ENCODE measurements at regions not wholly inside any gene's neighbourhood (a gene's known extent, or its start where the extent isn't known, plus 50 kb on each side); places are given as distances from the start of the nearest gene placed in this dataset.

DNA sequence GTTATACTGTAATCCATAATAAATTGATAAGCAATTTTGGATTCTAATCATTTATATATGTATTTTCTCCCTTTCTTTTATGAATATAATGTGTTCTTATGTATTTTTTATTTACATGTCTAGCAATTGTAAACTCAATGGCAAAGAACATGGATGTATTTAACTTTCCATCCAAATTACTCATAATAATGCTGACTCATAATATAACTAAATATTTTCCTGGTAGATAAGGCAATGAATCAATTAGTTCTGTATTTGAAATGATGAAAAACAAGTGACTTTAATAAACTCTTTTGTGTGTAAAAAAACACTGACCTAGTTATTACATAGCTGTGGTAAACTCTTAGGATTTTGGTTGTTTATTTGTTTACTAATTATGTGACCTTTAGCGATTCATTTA, 211.2 kb downstream of the DTHD1 start:
- no peaks in the 10 kb centered on the region for H3K36me3 ChIP-seq (ENCODE audit: low read depth)
- no peak overlapping the region for H2AFZ ChIP-seq
- BruUV-seq (replicated peaks) = no TSS peak
- H3K4me1 ChIP-seq (replicated peaks; ENCODE audit: insufficient read depth) = no peaks in the 10 kb centered on the region
- H3F3A ChIP-seq (ENCODE audit: insufficient read depth, low read depth) = no peaks in the 10 kb centered on the region
- H3K9me2 ChIP-seq (ENCODE audit: insufficient read depth) = no peaks in the 10 kb centered on the region
- H3K79me2 ChIP-seq (ENCODE audit: low read depth) = no peaks in the 10 kb centered on the region
- CTCF ChIA-PET = no interaction called here
- H3K4me3 ChIP-seq = no peak overlapping the region
- no peaks in the 10 kb centered on the region for H3K9me3 ChIP-seq (ENCODE audit: insufficient read depth, low read depth)
- POLR2A ChIA-PET (ENCODE audit: unreplicated experiment) = no interaction called here
- TF ChIP-seq EZH2 (IDR thresholded peaks at IDR 0.05; ENCODE audit: low read depth) = no peak
- TF ChIP-seq, protein P1, sequence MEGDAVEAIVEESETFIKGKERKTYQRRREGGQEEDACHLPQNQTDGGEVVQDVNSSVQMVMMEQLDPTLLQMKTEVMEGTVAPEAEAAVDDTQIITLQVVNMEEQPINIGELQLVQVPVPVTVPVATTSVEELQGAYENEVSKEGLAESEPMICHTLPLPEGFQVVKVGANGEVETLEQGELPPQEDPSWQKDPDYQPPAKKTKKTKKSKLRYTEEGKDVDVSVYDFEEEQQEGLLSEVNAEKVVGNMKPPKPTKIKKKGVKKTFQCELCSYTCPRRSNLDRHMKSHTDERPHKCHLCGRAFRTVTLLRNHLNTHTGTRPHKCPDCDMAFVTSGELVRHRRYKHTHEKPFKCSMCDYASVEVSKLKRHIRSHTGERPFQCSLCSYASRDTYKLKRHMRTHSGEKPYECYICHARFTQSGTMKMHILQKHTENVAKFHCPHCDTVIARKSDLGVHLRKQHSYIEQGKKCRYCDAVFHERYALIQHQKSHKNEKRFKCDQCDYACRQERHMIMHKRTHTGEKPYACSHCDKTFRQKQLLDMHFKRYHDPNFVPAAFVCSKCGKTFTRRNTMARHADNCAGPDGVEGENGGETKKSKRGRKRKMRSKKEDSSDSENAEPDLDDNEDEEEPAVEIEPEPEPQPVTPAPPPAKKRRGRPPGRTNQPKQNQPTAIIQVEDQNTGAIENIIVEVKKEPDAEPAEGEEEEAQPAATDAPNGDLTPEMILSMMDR (conservative IDR thresholded peaks at IDR 0.05) = no peak
- DNase-seq = no peak
- H3K27ac ChIP-seq = no peak overlapping the region
- no peaks in the 10 kb centered on the region for H3K27me3 ChIP-seq (ENCODE audit: insufficient read depth, low read depth)
- H4K20me1 ChIP-seq (ENCODE audit: insufficient read depth) = no peaks in the 10 kb centered on the region
- no peak overlapping the region for H3K4me2 ChIP-seq
- intact Hi-C loops (cut with micrococcal nuclease; ENCODE audit: unreplicated experiment) = no loop called here

DNA sequence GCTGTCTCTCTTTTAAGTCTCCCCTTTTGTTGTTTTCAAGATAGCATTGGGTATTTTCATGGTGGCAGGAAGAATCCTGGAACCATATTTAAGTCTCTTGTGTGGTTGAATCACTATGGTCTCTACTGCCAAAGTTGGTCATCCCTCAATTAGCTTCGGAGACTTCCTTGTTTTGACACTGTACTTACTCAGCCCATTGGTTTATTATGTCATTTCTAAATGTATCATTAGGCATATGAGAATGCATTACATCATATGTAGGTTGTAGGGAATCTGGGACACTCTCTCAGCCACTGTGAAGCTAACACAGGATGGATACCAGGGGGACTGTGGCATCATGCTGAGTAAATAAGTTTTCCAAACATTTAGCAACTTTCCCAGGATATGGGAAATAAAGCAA, 211.8 kb downstream of the DTHD1 start:
- intact Hi-C loops (cut with micrococcal nuclease; ENCODE audit: unreplicated experiment) = no loop called here
- Histone ChIP-seq H3F3A (ENCODE audit: insufficient read depth, low read depth) (no peaks in the 10 kb centered on the region), H3K4me3 (no peak overlapping the region), H2AFZ (no peak overlapping the region), H3K9me2 (ENCODE audit: insufficient read depth) (no peaks in the 10 kb centered on the region), H3K36me3 (ENCODE audit: low read depth) (no peaks in the 10 kb centered on the region), H3K4me1 (replicated peaks; ENCODE audit: insufficient read depth) (no peaks in the 10 kb centered on the region), H4K20me1 (ENCODE audit: insufficient read depth) (no peaks in the 10 kb centered on the region), H3K27ac (no peak overlapping the region), H3K79me2 (ENCODE audit: low read depth) (no peaks in the 10 kb centered on the region), H3K4me2 (no peak overlapping the region), H3K27me3 (ENCODE audit: insufficient read depth, low read depth) (no peaks in the 10 kb centered on the region), H3K9me3 (ENCODE audit: insufficient read depth, low read depth) (no peaks in the 10 kb centered on the region)
- TF ChIP-seq, protein P1 (conservative IDR thresholded peaks at IDR 0.05) = no peak
- TF ChIP-seq EZH2 (IDR thresholded peaks at IDR 0.05; ENCODE audit: low read depth) = no peak
- no TSS peak for BruUV-seq (replicated peaks)
- POLR2A ChIA-PET (ENCODE audit: unreplicated experiment) = no interaction called here
- DNase-seq = no peak
- CTCF ChIA-PET = no interaction called here

DNA sequence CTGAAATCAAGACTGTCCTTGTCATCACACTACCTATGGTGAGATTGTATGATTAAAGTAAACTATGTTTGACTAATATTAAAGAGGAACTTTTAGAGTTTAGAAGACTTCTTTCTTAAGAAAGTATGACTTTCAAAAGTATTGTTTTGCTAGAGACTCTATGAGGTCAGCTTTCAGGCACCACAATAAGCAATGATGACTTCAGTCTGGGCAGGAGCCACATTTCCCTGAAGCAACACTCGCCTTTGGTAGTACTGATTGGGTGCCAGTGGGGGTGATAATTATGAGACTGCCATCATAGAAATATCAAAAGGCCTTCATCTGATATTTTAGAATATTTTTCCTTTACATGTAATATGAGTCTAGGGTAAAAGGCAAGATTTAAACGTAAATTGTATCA, 212.6 kb downstream of the DTHD1 start:
- Histone ChIP-seq H3K27ac (no peak overlapping the region), H3K9me3 (ENCODE audit: insufficient read depth, low read depth) (no peaks in the 10 kb centered on the region), H3K9me2 (ENCODE audit: insufficient read depth) (no peaks in the 10 kb centered on the region), H3K36me3 (ENCODE audit: low read depth) (no peaks in the 10 kb centered on the region), H3K4me3 (no peak overlapping the region), H3K4me2 (no peak overlapping the region), H4K20me1 (ENCODE audit: insufficient read depth) (no peaks in the 10 kb centered on the region), H3F3A (ENCODE audit: insufficient read depth, low read depth) (no peaks in the 10 kb centered on the region), H2AFZ (no peak overlapping the region), H3K4me1 (replicated peaks; ENCODE audit: insufficient read depth) (no peaks in the 10 kb centered on the region), H3K27me3 (ENCODE audit: insufficient read depth, low read depth) (no peaks in the 10 kb centered on the region), H3K79me2 (ENCODE audit: low read depth) (no peaks in the 10 kb centered on the region)
- no peak for DNase-seq
- no peak for TF ChIP-seq EZH2 (IDR thresholded peaks at IDR 0.05; ENCODE audit: low read depth)
- TF ChIP-seq, protein P1 (conservative IDR thresholded peaks at IDR 0.05) = no peak
- ChIA-PET CTCF (no interaction called here), POLR2A (ENCODE audit: unreplicated experiment) (no interaction called here)
- intact Hi-C loops (cut with micrococcal nuclease; ENCODE audit: unreplicated experiment) = no loop called here
- BruUV-seq (replicated peaks) = no TSS peak

Measured in PC-9 (cell line).